ENCODE measurements at regions not wholly inside any gene's neighbourhood (a gene's known extent, or its start where the extent isn't known, plus 50 kb on each side); places are given as distances from the start of the nearest gene placed in this dataset.

GRCh38 chr20:52515877-52516276, 324.3 kb upstream of the ZFP64 start:
- H3K4me2 ChIP-seq (ENCODE audit: low read length): no peak overlapping the region
- no peak overlapping the region for H3K9ac ChIP-seq (ENCODE audit: low read length)
- H2AFZ ChIP-seq (ENCODE audit: low read depth, low read length): no peak overlapping the region
- no peaks in the 10 kb centered on the region for H3K9me3 ChIP-seq (ENCODE audit: low read length)
- H3K79me2 ChIP-seq (replicated peaks; ENCODE audit: insufficient read depth, low read length): no peaks in the 10 kb centered on the region
- H3K36me3 ChIP-seq (ENCODE audit: insufficient read depth, low read length): no peaks in the 10 kb centered on the region
- no peak overlapping the region for H3K27ac ChIP-seq (ENCODE audit: low read length)
- no peak overlapping the region for H3K4me3 ChIP-seq (ENCODE audit: low read length)
- no peak for TF ChIP-seq EZH2 (IDR thresholded peaks at IDR 0.05; ENCODE audit: borderline replicate concordance, insufficient read depth, low read length, poor library complexity, severe bottlenecking)
- TF ChIP-seq REST (IDR thresholded peaks at IDR 0.05; ENCODE audit: borderline replicate concordance): no peak
- no peak for TF ChIP-seq TAF1 (IDR thresholded peaks at IDR 0.05; ENCODE audit: low read depth)
- no peak for TF ChIP-seq MXI1 (conservative IDR thresholded peaks at IDR 0.05; ENCODE audit: poor library complexity, severe bottlenecking)
- TF ChIP-seq RAD21 (conservative IDR thresholded peaks at IDR 0.05): no peak
- TF ChIP-seq SMC3 (conservative IDR thresholded peaks at IDR 0.05; ENCODE audit: poor library complexity): no peak
- TF ChIP-seq EP300 (conservative IDR thresholded peaks at IDR 0.05; ENCODE audit: poor library complexity, severe bottlenecking): no peak
- TF ChIP-seq CTCF (IDR thresholded peaks at IDR 0.05; ENCODE audit: poor library complexity, severe bottlenecking): no peak
- TF ChIP-seq POLR2AphosphoS5 (IDR thresholded peaks at IDR 0.05): no peak
- no peaks in the 10 kb centered on the region for H3K9me2 ChIP-seq (ENCODE audit: insufficient read depth, low read length)
- H3F3A ChIP-seq (ENCODE audit: insufficient read depth, low read length, poor library complexity, severe bottlenecking): no peaks in the 10 kb centered on the region
- H3K27me3 ChIP-seq (ENCODE audit: insufficient read depth, low read depth, low read length): no peaks in the 10 kb centered on the region
- H4K20me1 ChIP-seq (ENCODE audit: insufficient read depth): no peaks in the 10 kb centered on the region

GRCh38 chr20:52500157-52500556, 308.6 kb upstream of the ZFP64 start:
- Histone ChIP-seq H3K27ac (ENCODE audit: low read length) (peak overlapping the region; percentile 54), H3K9me3 (ENCODE audit: low read length) (no peaks in the 10 kb centered on the region), H3K4me2 (ENCODE audit: low read length) (peak overlapping the region; percentile 1), H3K79me2 (replicated peaks; ENCODE audit: insufficient read depth, low read length) (no peaks in the 10 kb centered on the region), H3K27me3 (ENCODE audit: insufficient read depth, low read depth, low read length) (no peaks in the 10 kb centered on the region), H4K20me1 (ENCODE audit: insufficient read depth) (no peaks in the 10 kb centered on the region), H3F3A (ENCODE audit: insufficient read depth, low read length, poor library complexity, severe bottlenecking) (no peaks in the 10 kb centered on the region), H3K36me3 (ENCODE audit: insufficient read depth, low read length) (no peaks in the 10 kb centered on the region), H3K4me3 (ENCODE audit: low read length) (peak overlapping the region; percentile 36), H2AFZ (ENCODE audit: low read depth, low read length) (peak overlapping the region; percentile 3), H3K9me2 (ENCODE audit: insufficient read depth, low read length) (no peaks in the 10 kb centered on the region), H3K9ac (ENCODE audit: low read length) (peak overlapping the region; percentile 30)
- TF ChIP-seq REST (IDR thresholded peaks at IDR 0.05; ENCODE audit: borderline replicate concordance): peak; percentile 18
- no peak for TF ChIP-seq EZH2 (IDR thresholded peaks at IDR 0.05; ENCODE audit: borderline replicate concordance, insufficient read depth, low read length, poor library complexity, severe bottlenecking)
- TF ChIP-seq SMC3 (conservative IDR thresholded peaks at IDR 0.05; ENCODE audit: poor library complexity): no peak
- no peak for TF ChIP-seq MXI1 (conservative IDR thresholded peaks at IDR 0.05; ENCODE audit: poor library complexity, severe bottlenecking)
- no peak for TF ChIP-seq TAF1 (IDR thresholded peaks at IDR 0.05; ENCODE audit: low read depth)
- TF ChIP-seq EP300 (conservative IDR thresholded peaks at IDR 0.05; ENCODE audit: poor library complexity, severe bottlenecking): peak; percentile 79
- peak; percentile 18 for TF ChIP-seq POLR2AphosphoS5 (IDR thresholded peaks at IDR 0.05)
- peak; percentile 44 for TF ChIP-seq RAD21 (conservative IDR thresholded peaks at IDR 0.05)
- TF ChIP-seq CTCF (IDR thresholded peaks at IDR 0.05; ENCODE audit: poor library complexity, severe bottlenecking): no peak
